ENCODE measurements at regions not wholly inside any gene's neighbourhood (a gene's known extent, or its start where the extent isn't known, plus 50 kb on each side); places are given as distances from the start of the nearest gene placed in this dataset.

DNA sequence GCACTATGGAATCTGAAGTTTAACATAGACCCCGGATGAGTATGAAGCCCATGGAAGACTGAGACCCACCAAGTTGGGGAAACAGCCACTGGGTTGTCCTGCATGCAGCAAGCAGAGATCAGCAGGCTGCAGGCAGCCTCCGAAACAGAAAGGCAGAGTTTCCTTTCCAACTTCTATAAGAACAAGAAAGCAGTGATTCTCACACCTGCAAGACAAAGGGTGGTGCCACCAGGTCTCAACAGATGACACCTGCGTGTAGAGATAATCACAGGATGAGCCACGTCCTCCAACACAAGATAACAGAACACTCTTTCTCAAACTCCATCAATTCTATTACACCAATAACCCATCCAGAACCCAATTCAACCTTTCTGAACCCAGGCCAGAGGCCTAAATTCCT lies 457.9 kb downstream of the FOXO1 start:
- CTCF ChIA-PET = no interaction called here
- Mint-ChIP-seq H3K36me3 (no peaks in the 10 kb centered on the region), H3K9me3 (peaks cover 6% of the 10 kb centered on the region), H3K27ac (no peak overlapping the region), H3K4me3 (no peak overlapping the region), H3K4me1 (peaks cover 3% of the 10 kb centered on the region), H3K27me3 (ENCODE audit: low read depth) (no peaks in the 10 kb centered on the region)
- POLR2A ChIA-PET = no interaction called here
- ATAC-seq = no peak
- TF ChIP-seq NFE2L1 (CRISPR knock-in tag; IDR thresholded peaks at IDR 0.05) (no peak), HMGA2 (CRISPR knock-in tag; IDR thresholded peaks at IDR 0.05) (no peak), ZNF138 (CRISPR knock-in tag; conservative IDR thresholded peaks at IDR 0.05) (no peak), FOXJ3 (CRISPR knock-in tag; IDR thresholded peaks at IDR 0.05; ENCODE audit: borderline replicate concordance) (no peak), ZNF219 (CRISPR knock-in tag; IDR thresholded peaks at IDR 0.05; ENCODE audit: borderline replicate concordance) (no peak), ELF4 (CRISPR knock-in tag; IDR thresholded peaks at IDR 0.05; ENCODE audit: low read depth) (no peak), IRF2 (CRISPR knock-in tag; IDR thresholded peaks at IDR 0.05; ENCODE audit: borderline replicate concordance, low read depth) (no peak), OVOL2 (CRISPR knock-in tag; IDR thresholded peaks at IDR 0.05; ENCODE audit: borderline replicate concordance) (no peak), NR2C2 (CRISPR knock-in tag; IDR thresholded peaks at IDR 0.05) (no peak)
- TF ChIP-seq, protein P1, sequence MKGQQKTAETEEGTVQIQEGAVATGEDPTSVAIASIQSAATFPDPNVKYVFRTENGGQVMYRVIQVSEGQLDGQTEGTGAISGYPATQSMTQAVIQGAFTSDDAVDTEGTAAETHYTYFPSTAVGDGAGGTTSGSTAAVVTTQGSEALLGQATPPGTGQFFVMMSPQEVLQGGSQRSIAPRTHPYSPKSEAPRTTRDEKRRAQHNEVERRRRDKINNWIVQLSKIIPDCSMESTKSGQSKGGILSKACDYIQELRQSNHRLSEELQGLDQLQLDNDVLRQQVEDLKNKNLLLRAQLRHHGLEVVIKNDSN (CRISPR knock-in tag; IDR thresholded peaks at IDR 0.05) = no peak
- TF ChIP-seq, protein P2, sequence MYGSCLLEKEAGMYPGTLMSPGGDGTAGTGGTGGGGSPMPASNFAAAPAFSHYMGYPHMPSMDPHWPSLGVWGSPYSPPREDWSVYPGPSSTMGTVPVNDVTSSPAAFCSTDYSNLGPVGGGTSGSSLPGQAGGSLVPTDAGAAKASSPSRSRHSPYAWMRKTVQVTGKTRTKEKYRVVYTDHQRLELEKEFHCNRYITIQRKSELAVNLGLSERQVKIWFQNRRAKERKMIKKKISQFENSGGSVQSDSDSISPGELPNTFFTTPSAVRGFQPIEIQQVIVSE (CRISPR knock-in tag; IDR thresholded peaks at IDR 0.05; ENCODE audit: borderline replicate concordance) = no peak
- no peak for DNase-seq (ENCODE audit: low spot score)

DNA sequence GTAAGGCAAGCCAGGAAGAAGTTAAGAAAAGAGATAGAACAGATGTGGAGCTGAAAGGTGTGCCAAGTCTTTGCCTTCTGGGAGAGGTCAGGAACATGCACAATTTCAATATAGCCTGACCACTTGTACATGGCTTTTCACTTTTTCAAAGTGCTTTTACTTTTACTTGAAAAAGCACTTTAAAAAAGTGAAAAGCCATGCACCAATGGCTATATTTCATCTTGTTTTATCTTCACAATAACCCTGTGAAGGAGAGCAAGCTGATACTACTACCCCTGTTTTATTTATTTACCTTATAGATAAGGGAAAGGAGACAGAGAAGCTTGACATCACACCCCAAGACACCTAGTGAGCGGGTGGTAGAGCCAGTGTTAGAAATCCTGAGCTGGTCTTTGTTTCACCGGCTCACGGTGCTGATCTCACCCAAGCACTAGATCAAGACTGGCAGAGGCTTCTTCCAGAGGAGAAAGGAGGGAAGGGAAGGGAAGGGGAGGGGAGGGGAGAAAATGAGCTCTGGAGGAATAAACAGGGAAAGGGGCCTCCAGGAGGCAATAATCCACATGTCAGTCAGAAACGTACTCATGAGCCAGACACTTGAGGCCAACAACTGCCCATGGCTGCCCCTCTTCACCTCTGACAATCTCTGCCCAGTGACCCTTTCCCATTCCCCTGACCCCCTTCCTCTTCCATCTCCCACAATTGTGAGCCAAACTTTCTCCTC lies 455.4 kb downstream of the FOXO1 start:
- no peak for DNase-seq (ENCODE audit: low spot score)
- no peak overlapping the region for H3K27ac Mint-ChIP-seq
- TF ChIP-seq IRF2 (CRISPR knock-in tag; IDR thresholded peaks at IDR 0.05; ENCODE audit: borderline replicate concordance, low read depth) (no peak), NFE2L1 (CRISPR knock-in tag; IDR thresholded peaks at IDR 0.05) (no peak), TCF7 (CRISPR knock-in tag; IDR thresholded peaks at IDR 0.05; ENCODE audit: low read depth) (no peak), SP1 (CRISPR knock-in tag; conservative IDR thresholded peaks at IDR 0.05) (no peak)
- TF ChIP-seq, protein P3, sequence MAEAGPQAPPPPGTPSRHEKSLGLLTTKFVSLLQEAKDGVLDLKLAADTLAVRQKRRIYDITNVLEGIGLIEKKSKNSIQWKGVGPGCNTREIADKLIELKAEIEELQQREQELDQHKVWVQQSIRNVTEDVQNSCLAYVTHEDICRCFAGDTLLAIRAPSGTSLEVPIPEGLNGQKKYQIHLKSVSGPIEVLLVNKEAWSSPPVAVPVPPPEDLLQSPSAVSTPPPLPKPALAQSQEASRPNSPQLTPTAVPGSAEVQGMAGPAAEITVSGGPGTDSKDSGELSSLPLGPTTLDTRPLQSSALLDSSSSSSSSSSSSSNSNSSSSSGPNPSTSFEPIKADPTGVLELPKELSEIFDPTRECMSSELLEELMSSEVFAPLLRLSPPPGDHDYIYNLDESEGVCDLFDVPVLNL (CRISPR knock-in tag; IDR thresholded peaks at IDR 0.05; ENCODE audit: borderline replicate concordance, low read depth) = no peak
- TF ChIP-seq, protein P4, sequence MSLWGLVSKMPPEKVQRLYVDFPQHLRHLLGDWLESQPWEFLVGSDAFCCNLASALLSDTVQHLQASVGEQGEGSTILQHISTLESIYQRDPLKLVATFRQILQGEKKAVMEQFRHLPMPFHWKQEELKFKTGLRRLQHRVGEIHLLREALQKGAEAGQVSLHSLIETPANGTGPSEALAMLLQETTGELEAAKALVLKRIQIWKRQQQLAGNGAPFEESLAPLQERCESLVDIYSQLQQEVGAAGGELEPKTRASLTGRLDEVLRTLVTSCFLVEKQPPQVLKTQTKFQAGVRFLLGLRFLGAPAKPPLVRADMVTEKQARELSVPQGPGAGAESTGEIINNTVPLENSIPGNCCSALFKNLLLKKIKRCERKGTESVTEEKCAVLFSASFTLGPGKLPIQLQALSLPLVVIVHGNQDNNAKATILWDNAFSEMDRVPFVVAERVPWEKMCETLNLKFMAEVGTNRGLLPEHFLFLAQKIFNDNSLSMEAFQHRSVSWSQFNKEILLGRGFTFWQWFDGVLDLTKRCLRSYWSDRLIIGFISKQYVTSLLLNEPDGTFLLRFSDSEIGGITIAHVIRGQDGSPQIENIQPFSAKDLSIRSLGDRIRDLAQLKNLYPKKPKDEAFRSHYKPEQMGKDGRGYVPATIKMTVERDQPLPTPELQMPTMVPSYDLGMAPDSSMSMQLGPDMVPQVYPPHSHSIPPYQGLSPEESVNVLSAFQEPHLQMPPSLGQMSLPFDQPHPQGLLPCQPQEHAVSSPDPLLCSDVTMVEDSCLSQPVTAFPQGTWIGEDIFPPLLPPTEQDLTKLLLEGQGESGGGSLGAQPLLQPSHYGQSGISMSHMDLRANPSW (CRISPR knock-in tag; conservative IDR thresholded peaks at IDR 0.05; ENCODE audit: low read depth) = no peak
- TF ChIP-seq, protein P5, sequence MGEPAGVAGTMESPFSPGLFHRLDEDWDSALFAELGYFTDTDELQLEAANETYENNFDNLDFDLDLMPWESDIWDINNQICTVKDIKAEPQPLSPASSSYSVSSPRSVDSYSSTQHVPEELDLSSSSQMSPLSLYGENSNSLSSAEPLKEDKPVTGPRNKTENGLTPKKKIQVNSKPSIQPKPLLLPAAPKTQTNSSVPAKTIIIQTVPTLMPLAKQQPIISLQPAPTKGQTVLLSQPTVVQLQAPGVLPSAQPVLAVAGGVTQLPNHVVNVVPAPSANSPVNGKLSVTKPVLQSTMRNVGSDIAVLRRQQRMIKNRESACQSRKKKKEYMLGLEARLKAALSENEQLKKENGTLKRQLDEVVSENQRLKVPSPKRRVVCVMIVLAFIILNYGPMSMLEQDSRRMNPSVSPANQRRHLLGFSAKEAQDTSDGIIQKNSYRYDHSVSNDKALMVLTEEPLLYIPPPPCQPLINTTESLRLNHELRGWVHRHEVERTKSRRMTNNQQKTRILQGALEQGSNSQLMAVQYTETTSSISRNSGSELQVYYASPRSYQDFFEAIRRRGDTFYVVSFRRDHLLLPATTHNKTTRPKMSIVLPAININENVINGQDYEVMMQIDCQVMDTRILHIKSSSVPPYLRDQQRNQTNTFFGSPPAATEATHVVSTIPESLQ (CRISPR knock-in tag; IDR thresholded peaks at IDR 0.05) = no peak
- TF ChIP-seq, protein P6, sequence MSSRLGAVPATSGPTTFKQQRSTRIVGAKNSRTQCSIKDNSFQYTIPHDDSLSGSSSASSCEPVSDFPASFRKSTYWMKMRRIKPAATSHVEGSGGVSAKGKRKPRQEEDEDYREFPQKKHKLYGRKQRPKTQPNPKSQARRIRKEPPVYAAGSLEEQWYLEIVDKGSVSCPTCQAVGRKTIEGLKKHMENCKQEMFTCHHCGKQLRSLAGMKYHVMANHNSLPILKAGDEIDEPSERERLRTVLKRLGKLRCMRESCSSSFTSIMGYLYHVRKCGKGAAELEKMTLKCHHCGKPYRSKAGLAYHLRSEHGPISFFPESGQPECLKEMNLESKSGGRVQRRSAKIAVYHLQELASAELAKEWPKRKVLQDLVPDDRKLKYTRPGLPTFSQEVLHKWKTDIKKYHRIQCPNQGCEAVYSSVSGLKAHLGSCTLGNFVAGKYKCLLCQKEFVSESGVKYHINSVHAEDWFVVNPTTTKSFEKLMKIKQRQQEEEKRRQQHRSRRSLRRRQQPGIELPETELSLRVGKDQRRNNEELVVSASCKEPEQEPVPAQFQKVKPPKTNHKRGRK (CRISPR knock-in tag; IDR thresholded peaks at IDR 0.05; ENCODE audit: borderline replicate concordance) = no peak
- TF ChIP-seq, protein P7, sequence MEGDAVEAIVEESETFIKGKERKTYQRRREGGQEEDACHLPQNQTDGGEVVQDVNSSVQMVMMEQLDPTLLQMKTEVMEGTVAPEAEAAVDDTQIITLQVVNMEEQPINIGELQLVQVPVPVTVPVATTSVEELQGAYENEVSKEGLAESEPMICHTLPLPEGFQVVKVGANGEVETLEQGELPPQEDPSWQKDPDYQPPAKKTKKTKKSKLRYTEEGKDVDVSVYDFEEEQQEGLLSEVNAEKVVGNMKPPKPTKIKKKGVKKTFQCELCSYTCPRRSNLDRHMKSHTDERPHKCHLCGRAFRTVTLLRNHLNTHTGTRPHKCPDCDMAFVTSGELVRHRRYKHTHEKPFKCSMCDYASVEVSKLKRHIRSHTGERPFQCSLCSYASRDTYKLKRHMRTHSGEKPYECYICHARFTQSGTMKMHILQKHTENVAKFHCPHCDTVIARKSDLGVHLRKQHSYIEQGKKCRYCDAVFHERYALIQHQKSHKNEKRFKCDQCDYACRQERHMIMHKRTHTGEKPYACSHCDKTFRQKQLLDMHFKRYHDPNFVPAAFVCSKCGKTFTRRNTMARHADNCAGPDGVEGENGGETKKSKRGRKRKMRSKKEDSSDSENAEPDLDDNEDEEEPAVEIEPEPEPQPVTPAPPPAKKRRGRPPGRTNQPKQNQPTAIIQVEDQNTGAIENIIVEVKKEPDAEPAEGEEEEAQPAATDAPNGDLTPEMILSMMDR (IDR thresholded peaks at IDR 0.05) = no peak
- TF ChIP-seq, protein P8, sequence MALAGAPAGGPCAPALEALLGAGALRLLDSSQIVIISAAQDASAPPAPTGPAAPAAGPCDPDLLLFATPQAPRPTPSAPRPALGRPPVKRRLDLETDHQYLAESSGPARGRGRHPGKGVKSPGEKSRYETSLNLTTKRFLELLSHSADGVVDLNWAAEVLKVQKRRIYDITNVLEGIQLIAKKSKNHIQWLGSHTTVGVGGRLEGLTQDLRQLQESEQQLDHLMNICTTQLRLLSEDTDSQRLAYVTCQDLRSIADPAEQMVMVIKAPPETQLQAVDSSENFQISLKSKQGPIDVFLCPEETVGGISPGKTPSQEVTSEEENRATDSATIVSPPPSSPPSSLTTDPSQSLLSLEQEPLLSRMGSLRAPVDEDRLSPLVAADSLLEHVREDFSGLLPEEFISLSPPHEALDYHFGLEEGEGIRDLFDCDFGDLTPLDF (CRISPR knock-in tag; IDR thresholded peaks at IDR 0.05) = no peak

More for the DNA sequence above, 455.4 kb downstream of the FOXO1 start:
- Mint-ChIP-seq H3K4me1 (peaks cover 3% of the 10 kb centered on the region), H3K36me3 (no peaks in the 10 kb centered on the region), H3K9me3 (peaks cover 5% of the 10 kb centered on the region; the same call in 1 of the 2 replicates), H3K4me3 (no peak overlapping the region), H3K27me3 (ENCODE audit: low read depth) (no peaks in the 10 kb centered on the region)
- no peak for ATAC-seq
- ChIA-PET POLR2A (interaction anchor here (0.6 kb wide), 1 partner anchor 52 kb away, joined by 4 read pairs; no protein-coding TSS in a partner anchor), CTCF (no interaction called here)
